CD4-positive, alpha-beta T cell (primary cell): ENCODE measurements at regions not wholly inside any gene's neighbourhood (a gene's known extent, or its start where the extent isn't known, plus 50 kb on each side); places are given as distances from the start of the nearest gene placed in this dataset.

ENCODE experiments used
- ATAC-seq: fragments of 200-7000 bp; cut with Tn5 transposase; one replicate; pipeline ENCODE4 v1.10.0; 2022; ENCODE audit warnings: mild to moderate bottlenecking; ENCODE audit not compliant: poor library complexity
- CTCF ChIA-PET: fragments of 350-600 bp; sonication (Branson Sonifier 250); formaldehyde crosslinking; loops from one replicate; lab custom pipeline; 2021; ENCODE audit warnings: antibody characterized with exemption, inconsistent platforms; lab: Charles Lee
- POLR2A ChIA-PET: fragments of 350-600 bp; sonication (Branson Sonifier 250); formaldehyde crosslinking; loops from one replicate; lab custom pipeline; 2021; ENCODE audit warnings: antibody characterized with exemption, inconsistent platforms; lab: Charles Lee
- DNase-seq, 14 experiments: peaks; one replicate each; pipeline ENCODE4 v3.0.0-alpha.2; 2013 to 2020; ENCODE audit warnings: mixed read lengths in 2 of 14
- H3K27ac ChIP-seq, 2 donors: one replicate each; pipeline versions ENCODE4 v1.5.1 to v1.7.0; 2013; ENCODE audit warnings: low read length in 2 of 2, low read depth in 1 of 2, mild to moderate bottlenecking in 1 of 2
- H3K27me3 ChIP-seq, 2 experiments: 1 replicate in 1 of 2; 2 replicates in 1 of 2; pipeline versions ENCODE4 v1.6.1 to v1.7.0; 2013; ENCODE audit warnings: low read length in 2 of 2, control low read depth in 1 of 2, mild to moderate bottlenecking in 1 of 2, moderate library complexity in 1 of 2; ENCODE audit not compliant: insufficient read depth in 2 of 2, control insufficient read depth in 1 of 2
- H3K36me3 ChIP-seq: one replicate; pipeline ENCODE4 v1.6.1; 2013; ENCODE audit warnings: low read length, control low read depth; ENCODE audit not compliant: insufficient read depth
- H3K4me1 ChIP-seq: one replicate; pipeline ENCODE4 v1.6.1; 2013; ENCODE audit warnings: low read length, control low read depth; ENCODE audit not compliant: insufficient read depth
- H3K4me3 ChIP-seq: one replicate; pipeline ENCODE4 v1.5.1; 2013; ENCODE audit warnings: mild to moderate bottlenecking, low read length, moderate library complexity
- H3K9me3 ChIP-seq, 2 experiments: 1 replicate in 1 of 2; 2 replicates in 1 of 2; pipeline versions ENCODE4 v1.6.1 to v1.7.0; 2013; ENCODE audit warnings: low read length in 2 of 2, mild to moderate bottlenecking in 2 of 2, control low read depth in 1 of 2, moderate library complexity in 1 of 2; ENCODE audit not compliant: control insufficient read depth in 1 of 2, insufficient read depth in 1 of 2
- H3K27ac Mint-ChIP-seq: one replicate; pipeline ENCODE4 v1.8.0; 2020; ENCODE audit warnings: mixed read lengths
- H3K27me3 Mint-ChIP-seq: one replicate; pipeline ENCODE4 v1.8.0; 2021; ENCODE audit warnings: mixed read lengths
- H3K36me3 Mint-ChIP-seq: one replicate; pipeline ENCODE4 v1.8.0; 2021; ENCODE audit warnings: low read depth, mixed read lengths
- H3K4me1 Mint-ChIP-seq: one replicate; pipeline ENCODE4 v1.8.0; 2021; ENCODE audit warnings: low read depth, mixed read lengths
- H3K4me3 Mint-ChIP-seq: one replicate; pipeline ENCODE4 v1.8.0; 2020; ENCODE audit warnings: mild to moderate bottlenecking, mixed read lengths
- H3K9me3 Mint-ChIP-seq: one replicate; pipeline ENCODE4 v1.8.0; 2020; ENCODE audit warnings: mixed read lengths
- intact Hi-C, 2 experiments: fragments of 100-400 bp; cut with DNase I in 1 of 2; cut with micrococcal nuclease in 1 of 2; formaldehyde crosslinking; loops; one replicate each; pipeline versions ENCODE4 v1.15.1 to v1.9.0; 2023 to 2025; cut with DNase I, micrococcal nuclease
- TF ChIP-seq, protein P1 (sequence below): fragments of 200-600 bp; IDR thresholded peaks from one replicate; pipeline ENCODE4 v1.8.0; 2022; ENCODE audit warnings: antibody characterized with exemption, mild to moderate bottlenecking

- Histone ChIP-seq H3K4me3 (no peak overlapping the region), H3K36me3 (no peaks in the 10 kb centered on the region), H3K27me3 (no peaks in the 10 kb centered on the region), H3K4me1 (no peaks in the 10 kb centered on the region), H3K27ac (no peak overlapping the region), H3K9me3 (no peaks in the 10 kb centered on the region)
- Mint-ChIP-seq H3K4me1 (no peaks in the 10 kb centered on the region), H3K36me3 (no peaks in the 10 kb centered on the region), H3K9me3 (peaks cover 2% of the 10 kb centered on the region), H3K27ac (no peak overlapping the region), H3K4me3 (no peak overlapping the region), H3K27me3 (no peaks in the 10 kb centered on the region)
- DNase-seq (no peak), ATAC-seq (no peak)
- intact Hi-C loops = no loop called here
- ChIA-PET CTCF (no interaction called here), POLR2A (no interaction called here)
- TF ChIP-seq, protein P1, sequence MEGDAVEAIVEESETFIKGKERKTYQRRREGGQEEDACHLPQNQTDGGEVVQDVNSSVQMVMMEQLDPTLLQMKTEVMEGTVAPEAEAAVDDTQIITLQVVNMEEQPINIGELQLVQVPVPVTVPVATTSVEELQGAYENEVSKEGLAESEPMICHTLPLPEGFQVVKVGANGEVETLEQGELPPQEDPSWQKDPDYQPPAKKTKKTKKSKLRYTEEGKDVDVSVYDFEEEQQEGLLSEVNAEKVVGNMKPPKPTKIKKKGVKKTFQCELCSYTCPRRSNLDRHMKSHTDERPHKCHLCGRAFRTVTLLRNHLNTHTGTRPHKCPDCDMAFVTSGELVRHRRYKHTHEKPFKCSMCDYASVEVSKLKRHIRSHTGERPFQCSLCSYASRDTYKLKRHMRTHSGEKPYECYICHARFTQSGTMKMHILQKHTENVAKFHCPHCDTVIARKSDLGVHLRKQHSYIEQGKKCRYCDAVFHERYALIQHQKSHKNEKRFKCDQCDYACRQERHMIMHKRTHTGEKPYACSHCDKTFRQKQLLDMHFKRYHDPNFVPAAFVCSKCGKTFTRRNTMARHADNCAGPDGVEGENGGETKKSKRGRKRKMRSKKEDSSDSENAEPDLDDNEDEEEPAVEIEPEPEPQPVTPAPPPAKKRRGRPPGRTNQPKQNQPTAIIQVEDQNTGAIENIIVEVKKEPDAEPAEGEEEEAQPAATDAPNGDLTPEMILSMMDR = no peak
Measured at GRCh38 chr3:107884719-107885460, 205.9 kb downstream of the CD47 start.

DNA sequence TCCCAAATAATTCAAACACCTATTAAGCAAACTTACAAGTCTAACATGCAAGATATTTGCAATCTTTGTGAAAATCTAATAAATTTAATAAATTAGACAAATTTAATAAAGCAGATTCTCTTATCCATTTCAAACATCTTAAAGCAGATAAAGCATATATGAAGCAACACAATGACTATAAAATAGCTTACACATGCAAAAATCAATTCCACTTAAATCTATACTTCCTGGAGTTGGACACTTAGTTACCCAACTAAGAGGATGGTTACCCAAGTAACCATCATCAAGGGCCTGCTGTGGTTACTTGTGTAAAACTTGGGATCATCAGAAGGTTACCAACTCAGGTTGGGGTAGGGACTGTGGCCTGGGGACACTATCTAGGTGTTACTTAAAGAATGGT lies 206.8 kb downstream of the CD47 start:
- H3K27me3 ChIP-seq = no peaks in the 10 kb centered on the region
- no peaks in the 10 kb centered on the region for H3K36me3 Mint-ChIP-seq
- TF ChIP-seq, protein P1 = no peak
- DNase-seq (no peak), ATAC-seq (no peak)
- POLR2A ChIA-PET = no interaction called here
- no peaks in the 10 kb centered on the region for H3K36me3 ChIP-seq
- no peaks in the 10 kb centered on the region for H3K4me1 Mint-ChIP-seq
- H3K4me1 ChIP-seq = no peaks in the 10 kb centered on the region
- H3K27ac Mint-ChIP-seq = no peak overlapping the region
- H3K27ac ChIP-seq = no peak overlapping the region
- H3K9me3 ChIP-seq = no peaks in the 10 kb centered on the region
- H3K27me3 Mint-ChIP-seq = no peaks in the 10 kb centered on the region
- intact Hi-C loops = no loop called here
- peaks cover under 1% of the 10 kb centered on the region for H3K9me3 Mint-ChIP-seq
- CTCF ChIA-PET = no interaction called here
- no peak overlapping the region for H3K4me3 ChIP-seq
- H3K4me3 Mint-ChIP-seq = no peak overlapping the region

DNA sequence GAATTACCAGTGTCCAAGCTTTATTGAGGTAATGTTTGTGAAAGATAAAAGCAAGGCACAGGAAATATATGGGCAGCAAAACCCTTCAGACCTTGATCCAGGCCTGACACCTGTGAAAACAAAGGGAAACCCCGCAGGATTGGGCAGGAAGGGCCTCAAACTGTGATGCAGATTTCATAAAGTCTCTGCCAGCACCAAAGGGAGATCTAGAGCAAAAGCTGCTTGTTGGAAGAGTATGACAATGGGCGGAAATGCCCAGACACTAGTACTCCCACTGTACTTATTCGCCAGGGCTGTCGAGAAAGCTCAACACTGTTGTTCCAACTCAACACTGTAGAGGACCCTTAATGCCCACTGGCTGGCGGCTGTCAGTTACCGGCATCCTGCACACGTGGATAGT lies 207.9 kb downstream of the CD47 start:
- ChIA-PET POLR2A (no interaction called here), CTCF (no interaction called here)
- H3K36me3 ChIP-seq = no peaks in the 10 kb centered on the region
- H3K27ac ChIP-seq = no peak overlapping the region
- intact Hi-C loops = no loop called here
- H3K36me3 Mint-ChIP-seq = no peaks in the 10 kb centered on the region
- DNase-seq = no peak
- no peak overlapping the region for H3K4me3 ChIP-seq
- no peaks in the 10 kb centered on the region for H3K9me3 ChIP-seq
- no peak for ATAC-seq
- no peaks in the 10 kb centered on the region for H3K9me3 Mint-ChIP-seq
- TF ChIP-seq, protein P1 = no peak
- H3K4me1 Mint-ChIP-seq = no peaks in the 10 kb centered on the region
- no peaks in the 10 kb centered on the region for H3K27me3 ChIP-seq
- H3K4me3 Mint-ChIP-seq = no peak overlapping the region
- H3K27me3 Mint-ChIP-seq = no peaks in the 10 kb centered on the region
- no peaks in the 10 kb centered on the region for H3K4me1 ChIP-seq
- H3K27ac Mint-ChIP-seq = no peak overlapping the region
